IMR-90 (cell line): ENCODE measurements at regions not wholly inside any gene's neighbourhood (a gene's known extent, or its start where the extent isn't known, plus 50 kb on each side); places are given as distances from the start of the nearest gene placed in this dataset.

ENCODE experiments used
- ATAC-seq: fragments of 200-7000 bp; cut with Tn5 transposase; 2 replicates; pipeline ENCODE4 v1.9.1; 2020; ENCODE audit warnings: low read depth, mild to moderate bottlenecking, moderate library complexity
- BruUV-seq: library from RNA; stranded (reverse); fragments of 400-500 nt; replicated peaks from 2 replicates; lab custom pipeline; 2021; lab: Mats Ljungman, UMichigan
- CTCF ChIA-PET: fragments of 300-600 bp; formaldehyde crosslinking; extraction: SDS; loops from one replicate; lab custom pipeline; 2021; ENCODE audit warnings: antibody characterized with exemption; lab: Yijun Ruan, JAX
- POLR2A ChIA-PET: fragments of 300-600 bp; sonication (Branson Sonifier 250); formaldehyde crosslinking; loops from one replicate; lab custom pipeline; 2022; ENCODE audit warnings: antibody characterized with exemption; ENCODE audit not compliant: unreplicated experiment; lab: Charles Lee
- DNase-seq: peaks from one replicate; pipeline ENCODE4 v3.0.0; 2013
- H2AFZ ChIP-seq: replicated peaks from 2 replicates; pipeline ENCODE3; 2013; ENCODE audit warnings: low read length, mild to moderate bottlenecking; ENCODE audit not compliant: poor library complexity
- H2AK5ac ChIP-seq: 2 replicates; pipeline ENCODE4 v1.6.1; 2013; ENCODE audit warnings: low read depth, low read length, inconsistent platforms
- H2AK9ac ChIP-seq: replicated peaks from 2 replicates; pipeline ENCODE3; 2013; ENCODE audit warnings: mild to moderate bottlenecking, low read depth, low read length, moderate library complexity; ENCODE audit not compliant: poor library complexity
- H2BK120ac ChIP-seq: 2 replicates; pipeline ENCODE4 v1.6.1; 2013; ENCODE audit warnings: low read depth, low read length, inconsistent platforms
- H2BK15ac ChIP-seq: 3 replicates; pipeline ENCODE4 v1.6.1; 2013; ENCODE audit warnings: low read depth, low read length, inconsistent platforms
- H2BK20ac ChIP-seq: 2 replicates; pipeline ENCODE4 v1.6.1; 2013; ENCODE audit warnings: low read depth, mild to moderate bottlenecking, inconsistent platforms, low read length, moderate library complexity
- H2BK5ac ChIP-seq: 2 replicates; pipeline ENCODE4 v1.6.1; 2013; ENCODE audit warnings: mild to moderate bottlenecking, low read depth, low read length, inconsistent platforms; ENCODE audit not compliant: poor library complexity, severe bottlenecking
- H3K14ac ChIP-seq: replicated peaks from 2 replicates; pipeline ENCODE4 v1.6.1; 2013; ENCODE audit warnings: low read depth, low read length, inconsistent platforms
- H3K18ac ChIP-seq: 2 replicates; pipeline ENCODE4 v1.6.1; 2013; ENCODE audit warnings: low read depth, low read length, control low read depth
- H3K23ac ChIP-seq: 2 replicates; pipeline ENCODE4 v1.6.1; 2013; ENCODE audit warnings: low read depth, low read length, inconsistent platforms
- H3K27ac ChIP-seq: 2 replicates; pipeline ENCODE4 v1.5.1; 2013; ENCODE audit warnings: mild to moderate bottlenecking, control low read depth, low read length; ENCODE audit not compliant: insufficient read depth
- H3K27me3 ChIP-seq: 2 replicates; pipeline ENCODE4 v1.6.1; 2013; ENCODE audit warnings: low read length; ENCODE audit not compliant: control insufficient read depth, insufficient read depth
- H3K36me3 ChIP-seq: 2 replicates; pipeline ENCODE4 v1.6.1; 2013; ENCODE audit warnings: low read length, mixed read lengths; ENCODE audit not compliant: control insufficient read depth, insufficient read depth
- H3K4ac ChIP-seq: 2 replicates; pipeline ENCODE4 v1.6.1; 2013; ENCODE audit warnings: low read depth, low read length, inconsistent platforms
- H3K4me1 ChIP-seq: 2 replicates; pipeline ENCODE4 v1.6.1; 2013; ENCODE audit warnings: low read length, mixed read lengths; ENCODE audit not compliant: control insufficient read depth, insufficient read depth
- H3K4me2 ChIP-seq: 2 replicates; pipeline ENCODE4 v1.6.1; 2013; ENCODE audit warnings: low read depth, mild to moderate bottlenecking, control low read depth, low read length, moderate library complexity
- H3K4me3 ChIP-seq: 2 replicates; pipeline ENCODE4 v1.5.1; 2013; ENCODE audit warnings: low read depth, mild to moderate bottlenecking, control low read depth, low read length, moderate library complexity; ENCODE audit not compliant: insufficient read depth
- H3K56ac ChIP-seq: 2 replicates; pipeline ENCODE4 v1.6.1; 2013; ENCODE audit warnings: low read length, inconsistent platforms; ENCODE audit not compliant: insufficient read depth; ENCODE audit errors: extremely low read depth
- H3K79me1 ChIP-seq, 2 experiments: 2 replicates each; pipeline ENCODE4 v1.6.1; 2013; ENCODE audit warnings: low read length in 2 of 2, inconsistent platforms in 1 of 2, low read depth in 1 of 2
- H3K9ac ChIP-seq: 2 replicates; pipeline ENCODE4 v1.6.1; 2013; ENCODE audit warnings: low read depth, low read length, control low read depth
- H3K9me1 ChIP-seq: 2 replicates; pipeline ENCODE4 v1.6.1; 2013; ENCODE audit warnings: low read length, inconsistent platforms; ENCODE audit not compliant: insufficient read depth
- H3K9me3 ChIP-seq: 2 replicates; pipeline ENCODE4 v1.6.1; 2013; ENCODE audit warnings: low read length; ENCODE audit not compliant: control insufficient read depth, insufficient read depth
- H4K20me1 ChIP-seq: 2 replicates; pipeline ENCODE4 v1.6.1; 2013; ENCODE audit warnings: low read length, inconsistent platforms; ENCODE audit not compliant: insufficient read depth
- H4K5ac ChIP-seq: 2 replicates; pipeline ENCODE4 v1.6.1; 2013; ENCODE audit warnings: mild to moderate bottlenecking, low read depth, low read length, control low read depth
- H4K8ac ChIP-seq, 2 experiments: 2 replicates each; pipeline ENCODE4 v1.6.1; 2013; ENCODE audit warnings: low read depth in 2 of 2, low read length in 2 of 2, control low read depth in 1 of 2, inconsistent platforms in 1 of 2
- H4K91ac ChIP-seq: 2 replicates; pipeline ENCODE4 v1.6.1; 2013; ENCODE audit warnings: low read depth, low read length, inconsistent platforms; ENCODE audit not compliant: insufficient read depth
- BHLHE40 ChIP-seq: fragments of 150-350 bp; IDR thresholded peaks from 2 replicates; pipeline ENCODE4 v1.6.1; 2016; ENCODE audit warnings: mild to moderate bottlenecking, low read depth, low read length
- CEBPB ChIP-seq: IDR thresholded peaks from 2 replicates; pipeline ENCODE4 v1.6.1; 2012; ENCODE audit warnings: low read depth, low read length, improper control_type of control experiment
- CHD1 ChIP-seq: IDR thresholded peaks from 2 replicates; pipeline ENCODE4 v1.6.1; 2012; ENCODE audit warnings: low read depth, low read length, improper control_type of control experiment
- ELK1 ChIP-seq: fragments of 150-350 bp; IDR thresholded peaks from 2 replicates; pipeline ENCODE4 v1.6.1; 2016; ENCODE audit warnings: low read depth, mild to moderate bottlenecking, low read length, moderate library complexity, borderline replicate concordance
- FOS ChIP-seq: fragments of 150-350 bp; IDR thresholded peaks from 2 replicates; pipeline ENCODE4 v1.6.1; 2016; ENCODE audit warnings: low read depth, low read length
- MAFK ChIP-seq: IDR thresholded peaks from 2 replicates; pipeline ENCODE4 v1.6.1; 2012; ENCODE audit warnings: low read depth, low read length, improper control_type of control experiment
- MAZ ChIP-seq: IDR thresholded peaks from 2 replicates; pipeline ENCODE4 v1.6.1; 2012; ENCODE audit warnings: low read depth, mild to moderate bottlenecking, low read length, improper control_type of control experiment, moderate library complexity, borderline replicate concordance
- MXI1 ChIP-seq: IDR thresholded peaks from 2 replicates; pipeline ENCODE4 v1.6.1; 2012; ENCODE audit warnings: low read depth, mild to moderate bottlenecking, low read length, moderate library complexity, borderline replicate concordance
- NFE2L2 ChIP-seq: fragments of 150-350 bp; IDR thresholded peaks from 2 replicates; pipeline ENCODE4 v1.6.1; 2016; ENCODE audit warnings: low read depth, mild to moderate bottlenecking, low read length
- POLR2A ChIP-seq: IDR thresholded peaks from 2 replicates; pipeline ENCODE4 v1.6.1; 2012; ENCODE audit warnings: mild to moderate bottlenecking, low read depth, low read length
- RAD21 ChIP-seq: IDR thresholded peaks from 2 replicates; pipeline ENCODE4 v1.6.1; 2012; ENCODE audit warnings: low read length, improper control_type of control experiment
- RCOR1 ChIP-seq: IDR thresholded peaks from 2 replicates; pipeline ENCODE4 v1.6.1; 2012; ENCODE audit warnings: mild to moderate bottlenecking, low read length, improper control_type of control experiment; ENCODE audit not compliant: insufficient replicate concordance
- RFX5 ChIP-seq: IDR thresholded peaks from 2 replicates; pipeline ENCODE4 v1.8.0; 2012; ENCODE audit warnings: low read depth, mild to moderate bottlenecking, low read length, moderate library complexity
- SMC3 ChIP-seq: fragments of 150-350 bp; IDR thresholded peaks from 2 replicates; pipeline ENCODE4 v1.6.1; 2016; ENCODE audit warnings: low read depth, mild to moderate bottlenecking, antibody characterized with exemption, low read length, moderate library complexity
- WGBS, 2 experiments: methylation state at CpG; one replicate each; pipeline versions ENCODE4 v1.1.5 to v1.1.7; 2013; ENCODE audit warnings: missing lambda C conversion rate in 2 of 2; ENCODE audit not compliant: insufficient read length in 1 of 2; ENCODE audit errors: extremely low coverage in 2 of 2; 5-methylcytosine and 5-hydroxymethylcytosine counted together
- dilution Hi-C: fragments of 300-500 bp; cut with HindIII; formaldehyde crosslinking; loops from one replicate; pipeline ENCODE4 v1.14.3; 2018; ENCODE audit warnings: low sequenced_read_pairs; ENCODE audit not compliant: unreplicated experiment
- in situ Hi-C: fragments of 300-500 bp; cut with MboI; formaldehyde crosslinking; loops from 3 replicates; pipeline ENCODE4 v1.14.3; 2019; ENCODE audit warnings: low sequenced_read_pairs, inconsistent platforms, mixed read lengths
- intact Hi-C: fragments of 100-400 bp; cut with micrococcal nuclease; formaldehyde crosslinking; loops from 2 replicates; pipeline ENCODE4 v1.10.0; 2022
- TF ChIP-seq, protein P1 (sequence below): fragments of 150-350 bp; IDR thresholded peaks from 2 replicates; pipeline ENCODE4 v1.6.1; 2017; ENCODE audit warnings: mild to moderate bottlenecking, antibody characterized with exemption, low read length, low read depth
- TF ChIP-seq, protein P2 (sequence below): conservative IDR thresholded peaks from 2 replicates; pipeline ENCODE4 v1.5.1; 2012; ENCODE audit warnings: mild to moderate bottlenecking, low read depth, low read length, improper control_type of control experiment

DNA sequence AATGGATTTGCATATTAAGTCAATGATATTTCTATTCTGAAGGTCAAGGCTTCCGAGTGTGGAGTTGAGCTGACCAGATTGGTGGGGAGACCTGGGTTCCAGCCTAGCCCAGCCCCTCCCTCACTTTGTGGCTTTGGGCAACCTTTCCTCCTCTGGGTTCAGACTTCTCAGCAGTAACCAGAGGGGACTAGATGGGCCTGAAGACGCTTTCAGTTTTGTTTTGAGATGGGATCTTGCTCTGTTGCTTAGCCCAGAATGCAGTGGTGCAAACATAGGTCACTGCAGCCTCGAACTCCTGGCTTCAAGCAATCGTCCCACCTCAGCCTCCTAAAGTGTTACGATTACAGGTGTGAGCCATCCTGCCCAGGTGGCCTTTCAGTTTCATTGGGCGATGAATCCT is 68.1 kb upstream of the LEP start:
- H3K9me1 ChIP-seq = no peaks in the 10 kb centered on the region
- no peak overlapping the region for H2AFZ ChIP-seq
- no peaks in the 10 kb centered on the region for H3K36me3 ChIP-seq
- no peak for ATAC-seq
- in situ Hi-C loops (no loop called here), dilution Hi-C loops (no loop called here), intact Hi-C loops (no loop called here)
- H4K20me1 ChIP-seq = no peaks in the 10 kb centered on the region
- no peak overlapping the region for H3K4ac ChIP-seq
- H3K27ac ChIP-seq = no peak overlapping the region
- H3K18ac ChIP-seq = no peak overlapping the region
- no TSS peak for BruUV-seq
- no peak overlapping the region for H3K56ac ChIP-seq
- H4K5ac ChIP-seq = no peak overlapping the region
- WGBS, 2 experiments = no CpG with 5 or more reads among the region's 6 CpGs
- no peak for TF ChIP-seq CHD1
- no peak for TF ChIP-seq ELK1
- TF ChIP-seq RAD21 = no peak
- no peak for TF ChIP-seq MAZ
- TF ChIP-seq NFE2L2 = no peak
- TF ChIP-seq SMC3 = no peak
- TF ChIP-seq, protein P1, sequence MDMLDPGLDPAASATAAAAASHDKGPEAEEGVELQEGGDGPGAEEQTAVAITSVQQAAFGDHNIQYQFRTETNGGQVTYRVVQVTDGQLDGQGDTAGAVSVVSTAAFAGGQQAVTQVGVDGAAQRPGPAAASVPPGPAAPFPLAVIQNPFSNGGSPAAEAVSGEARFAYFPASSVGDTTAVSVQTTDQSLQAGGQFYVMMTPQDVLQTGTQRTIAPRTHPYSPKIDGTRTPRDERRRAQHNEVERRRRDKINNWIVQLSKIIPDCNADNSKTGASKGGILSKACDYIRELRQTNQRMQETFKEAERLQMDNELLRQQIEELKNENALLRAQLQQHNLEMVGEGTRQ = no peak
- no peak for TF ChIP-seq MXI1
- no peak for TF ChIP-seq BHLHE40
- no peak for TF ChIP-seq POLR2A
- no peak for TF ChIP-seq FOS
- TF ChIP-seq CEBPB = no peak
- no peak for TF ChIP-seq MAFK
- no peak for TF ChIP-seq RFX5
- TF ChIP-seq, protein P2, sequence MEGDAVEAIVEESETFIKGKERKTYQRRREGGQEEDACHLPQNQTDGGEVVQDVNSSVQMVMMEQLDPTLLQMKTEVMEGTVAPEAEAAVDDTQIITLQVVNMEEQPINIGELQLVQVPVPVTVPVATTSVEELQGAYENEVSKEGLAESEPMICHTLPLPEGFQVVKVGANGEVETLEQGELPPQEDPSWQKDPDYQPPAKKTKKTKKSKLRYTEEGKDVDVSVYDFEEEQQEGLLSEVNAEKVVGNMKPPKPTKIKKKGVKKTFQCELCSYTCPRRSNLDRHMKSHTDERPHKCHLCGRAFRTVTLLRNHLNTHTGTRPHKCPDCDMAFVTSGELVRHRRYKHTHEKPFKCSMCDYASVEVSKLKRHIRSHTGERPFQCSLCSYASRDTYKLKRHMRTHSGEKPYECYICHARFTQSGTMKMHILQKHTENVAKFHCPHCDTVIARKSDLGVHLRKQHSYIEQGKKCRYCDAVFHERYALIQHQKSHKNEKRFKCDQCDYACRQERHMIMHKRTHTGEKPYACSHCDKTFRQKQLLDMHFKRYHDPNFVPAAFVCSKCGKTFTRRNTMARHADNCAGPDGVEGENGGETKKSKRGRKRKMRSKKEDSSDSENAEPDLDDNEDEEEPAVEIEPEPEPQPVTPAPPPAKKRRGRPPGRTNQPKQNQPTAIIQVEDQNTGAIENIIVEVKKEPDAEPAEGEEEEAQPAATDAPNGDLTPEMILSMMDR = no peak
- no peak for TF ChIP-seq RCOR1
- no peak overlapping the region for H3K4me3 ChIP-seq
- no peak overlapping the region for H2AK5ac ChIP-seq
- H2BK20ac ChIP-seq = no peak overlapping the region
- H2BK15ac ChIP-seq = no peak overlapping the region
- H3K14ac ChIP-seq = no peak overlapping the region
- H4K8ac ChIP-seq = no peak overlapping the region
- no peak overlapping the region for H2AK9ac ChIP-seq
- no peak overlapping the region for H2BK5ac ChIP-seq
- no peak overlapping the region for H2BK120ac ChIP-seq
- peaks cover 78% of the 10 kb centered on the region for H3K27me3 ChIP-seq
- no peak overlapping the region for H3K23ac ChIP-seq
- POLR2A ChIA-PET = no interaction called here
- CTCF ChIA-PET = interaction anchor here (1.3 kb wide), 1 partner anchor 36 kb away, joined by 4 read pairs; no protein-coding TSS in a partner anchor
- no peak for DNase-seq
- no peak overlapping the region for H3K4me2 ChIP-seq
- no peaks in the 10 kb centered on the region for H3K9me3 ChIP-seq
- no peaks in the 10 kb centered on the region for H3K4me1 ChIP-seq
- H4K91ac ChIP-seq = no peak overlapping the region
- no peak overlapping the region for H3K9ac ChIP-seq
- H3K79me1 ChIP-seq = no peaks in the 10 kb centered on the region
